GM23248 (cell line): ENCODE measurements at regions not wholly inside any gene's neighbourhood (a gene's known extent, or its start where the extent isn't known, plus 50 kb on each side); places are given as distances from the start of the nearest gene placed in this dataset.
A peak's percentile ranks its signal among the peaks of the same experiment; 100 is the strongest.

ENCODE experiments used
- DNase-seq: peaks from one replicate; pipeline ENCODE4 v3.0.0-alpha.2; 2015
- H2AFZ ChIP-seq: fragments of 200-600 bp; sonication (generic); 2 replicates; pipeline ENCODE4 v1.6.1; 2016; ENCODE audit warnings: antibody characterized with exemption
- H3F3A ChIP-seq: fragments of 200-600 bp; sonication (generic); 2 replicates; pipeline ENCODE4 v1.6.1; 2016; ENCODE audit warnings: mild to moderate bottlenecking, antibody characterized with exemption, mixed run types; ENCODE audit not compliant: insufficient read depth
- H3K27ac ChIP-seq: fragments of 200-600 bp; sonication (generic); 2 replicates; pipeline ENCODE4 v1.5.1; 2016; ENCODE audit warnings: mild to moderate bottlenecking
- H3K27me3 ChIP-seq: fragments of 200-600 bp; sonication (generic); replicated peaks from 2 replicates; pipeline ENCODE4 v1.6.1; 2016; ENCODE audit warnings: mild to moderate bottlenecking; ENCODE audit not compliant: insufficient read depth
- H3K36me3 ChIP-seq: fragments of 200-600 bp; sonication (generic); 2 replicates; pipeline ENCODE4 v1.6.1; 2016; ENCODE audit warnings: low read depth, mild to moderate bottlenecking
- H3K4me1 ChIP-seq: fragments of 200-600 bp; sonication (generic); 2 replicates; pipeline ENCODE4 v1.6.1; 2016; ENCODE audit warnings: mild to moderate bottlenecking; ENCODE audit not compliant: insufficient read depth
- H3K4me2 ChIP-seq: fragments of 200-600 bp; sonication (generic); one replicate; pipeline ENCODE4 v1.6.1; 2016; ENCODE audit warnings: mild to moderate bottlenecking; ENCODE audit not compliant: unreplicated experiment
- H3K4me3 ChIP-seq: fragments of 200-600 bp; sonication (generic); 2 replicates; pipeline ENCODE4 v1.5.1; 2016; ENCODE audit warnings: mild to moderate bottlenecking
- H3K79me2 ChIP-seq: fragments of 200-600 bp; sonication (generic); 2 replicates; pipeline ENCODE4 v1.6.1; 2016; ENCODE audit warnings: mild to moderate bottlenecking; ENCODE audit not compliant: insufficient read depth
- H3K9ac ChIP-seq: fragments of 200-600 bp; sonication (generic); 2 replicates; pipeline ENCODE4 v1.6.1; 2016; ENCODE audit warnings: mild to moderate bottlenecking
- H3K9me2 ChIP-seq: fragments of 200-600 bp; sonication (generic); 2 replicates; pipeline ENCODE4 v1.6.1; 2016; ENCODE audit warnings: mixed run types, mild to moderate bottlenecking, moderate library complexity; ENCODE audit not compliant: insufficient read depth
- H3K9me3 ChIP-seq: fragments of 200-600 bp; sonication (generic); one replicate; pipeline ENCODE4 v1.6.1; 2017; ENCODE audit warnings: low read depth
- H4K20me1 ChIP-seq: fragments of 200-600 bp; sonication (generic); 2 replicates; pipeline ENCODE4 v1.6.0; 2016; ENCODE audit not compliant: insufficient read depth
- EZH2 ChIP-seq: fragments of 200-600 bp; sonication (generic); IDR thresholded peaks from 2 replicates; pipeline ENCODE4 v1.6.1; 2018; ENCODE audit warnings: antibody characterized with exemption, mild to moderate bottlenecking; ENCODE audit not compliant: insufficient read depth, poor library complexity, severe bottlenecking
- EZH2phosphoT487 ChIP-seq: fragments of 200-600 bp; sonication (generic); IDR thresholded peaks from 2 replicates; pipeline ENCODE4 v1.6.1; 2018; ENCODE audit warnings: antibody characterized with exemption, moderate library complexity, mild to moderate bottlenecking, low read depth; ENCODE audit not compliant: insufficient read depth
- WGBS, 2 experiments: methylation state at CpG; one replicate each; pipeline ENCODE4 v1.1.6; 2015 to 2017; ENCODE audit warnings: low lambda C conversion rate in 2 of 2, low coverage in 1 of 2; ENCODE audit errors: missing lambda C conversion rate in 2 of 2; 5-methylcytosine and 5-hydroxymethylcytosine counted together
- in situ Hi-C: fragments of 300-500 bp; cut with MboI; formaldehyde crosslinking; loops from 2 replicates; pipeline ENCODE4 v1.15.0; 2020

DNA sequence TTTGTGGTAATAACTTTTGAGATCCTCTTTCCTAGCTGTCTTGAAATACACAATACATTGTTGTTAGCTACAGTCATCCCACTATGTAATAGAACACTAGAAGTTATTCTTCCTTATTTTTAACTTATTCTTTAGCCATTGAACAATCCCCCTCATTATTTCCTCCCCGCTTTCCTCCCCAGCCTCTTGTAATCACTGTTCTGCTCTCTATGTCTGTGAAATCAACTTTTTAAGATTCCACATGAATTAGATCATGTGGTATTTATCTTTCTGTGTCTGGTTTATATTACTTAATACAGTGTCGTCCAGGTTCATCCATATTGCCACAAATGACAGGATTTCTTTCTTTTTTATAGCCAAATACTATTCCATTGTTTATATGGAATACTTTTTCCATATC lies 72.9 kb downstream of the SLC10A2 start:
- no peak overlapping the region for H3K27ac ChIP-seq
- no peaks in the 10 kb centered on the region for H3K27me3 ChIP-seq
- H2AFZ ChIP-seq: no peak overlapping the region
- no peak overlapping the region for H3K4me3 ChIP-seq
- TF ChIP-seq EZH2 (no peak), EZH2phosphoT487 (no peak)
- H3K4me2 ChIP-seq: no peak overlapping the region
- DNase-seq: no peak
- no peaks in the 10 kb centered on the region for H3K79me2 ChIP-seq
- no peaks in the 10 kb centered on the region for H3K9me2 ChIP-seq
- 0 to 4% methylated on average over 2 of the region's 2 CpGs for WGBS, 2 experiments
- no peaks in the 10 kb centered on the region for H3K36me3 ChIP-seq
- H3F3A ChIP-seq: no peaks in the 10 kb centered on the region
- no peaks in the 10 kb centered on the region for H4K20me1 ChIP-seq
- no peak overlapping the region for H3K9ac ChIP-seq
- no peaks in the 10 kb centered on the region for H3K9me3 ChIP-seq
- in situ Hi-C loops: no loop called here
- H3K4me1 ChIP-seq: no peaks in the 10 kb centered on the region

DNA sequence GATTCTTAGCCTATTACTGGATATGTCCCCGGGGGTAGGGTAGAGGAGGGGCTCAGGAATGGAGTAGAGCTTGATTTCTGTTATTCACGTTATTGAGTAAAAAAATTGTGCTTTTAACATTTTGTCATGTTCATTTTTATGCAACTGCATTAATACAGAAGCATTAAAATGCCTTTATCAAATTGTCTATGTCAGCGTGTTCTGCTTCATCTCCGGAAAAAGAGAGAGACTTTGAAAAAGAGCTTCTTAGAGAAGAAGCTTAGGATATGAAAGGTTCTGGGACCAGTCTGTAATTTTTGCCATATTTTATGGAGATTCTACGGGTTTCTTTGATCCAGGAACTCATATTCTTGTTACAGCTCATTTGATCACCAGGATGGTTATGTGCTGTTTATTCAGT lies 82.0 kb downstream of the SLC10A2 start:
- in situ Hi-C loops: no loop called here
- H3F3A ChIP-seq: no peaks in the 10 kb centered on the region
- DNase-seq: no peak
- no peak overlapping the region for H3K4me3 ChIP-seq
- no peaks in the 10 kb centered on the region for H3K4me1 ChIP-seq
- TF ChIP-seq EZH2phosphoT487 (no peak), EZH2 (no peak)
- H3K36me3 ChIP-seq: no peaks in the 10 kb centered on the region
- H2AFZ ChIP-seq: no peak overlapping the region
- H3K27me3 ChIP-seq: no peaks in the 10 kb centered on the region
- WGBS, 2 experiments: 20 to 25% methylated on average over 5 of the region's 5 CpGs
- no peak overlapping the region for H3K9ac ChIP-seq
- no peaks in the 10 kb centered on the region for H3K9me3 ChIP-seq
- no peaks in the 10 kb centered on the region for H3K79me2 ChIP-seq
- H4K20me1 ChIP-seq: no peaks in the 10 kb centered on the region
- H3K9me2 ChIP-seq: no peaks in the 10 kb centered on the region
- H3K4me2 ChIP-seq: no peak overlapping the region
- H3K27ac ChIP-seq: no peak overlapping the region

DNA sequence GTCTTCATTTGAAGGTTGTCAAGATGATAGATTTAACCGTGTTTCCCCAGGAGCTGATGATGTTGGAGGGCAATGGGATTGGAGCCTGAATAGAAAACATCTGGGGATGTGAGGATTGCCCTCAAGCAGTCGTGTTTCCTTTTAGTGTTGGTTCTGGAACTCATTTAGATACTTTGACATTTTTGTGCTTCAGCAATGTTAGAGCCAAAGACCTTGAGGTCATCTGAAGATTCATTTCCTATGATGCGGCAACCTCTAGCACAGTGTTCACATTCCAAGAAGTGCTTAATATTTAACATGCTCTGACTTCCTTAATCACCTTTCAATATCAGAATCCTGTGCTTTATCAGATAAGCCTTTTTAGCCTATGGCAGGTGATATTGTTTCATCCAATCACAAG lies 82.7 kb downstream of the SLC10A2 start:
- no peaks in the 10 kb centered on the region for H3K9me2 ChIP-seq
- H3K9ac ChIP-seq: no peak overlapping the region
- H3K9me3 ChIP-seq: no peaks in the 10 kb centered on the region
- DNase-seq: peak; percentile 12
- no peak overlapping the region for H2AFZ ChIP-seq
- no peak overlapping the region for H3K27ac ChIP-seq
- H3K79me2 ChIP-seq: no peaks in the 10 kb centered on the region
- H3K4me3 ChIP-seq: no peak overlapping the region
- TF ChIP-seq EZH2phosphoT487 (no peak), EZH2 (no peak)
- H3K27me3 ChIP-seq: no peaks in the 10 kb centered on the region
- no peak overlapping the region for H3K4me2 ChIP-seq
- H3K4me1 ChIP-seq: no peaks in the 10 kb centered on the region
- H4K20me1 ChIP-seq: no peaks in the 10 kb centered on the region
- H3K36me3 ChIP-seq: no peaks in the 10 kb centered on the region
- no peaks in the 10 kb centered on the region for H3F3A ChIP-seq
- in situ Hi-C loops: no loop called here
- 5% methylated on average over 3 of the region's 3 CpGs for WGBS, 2 experiments

DNA sequence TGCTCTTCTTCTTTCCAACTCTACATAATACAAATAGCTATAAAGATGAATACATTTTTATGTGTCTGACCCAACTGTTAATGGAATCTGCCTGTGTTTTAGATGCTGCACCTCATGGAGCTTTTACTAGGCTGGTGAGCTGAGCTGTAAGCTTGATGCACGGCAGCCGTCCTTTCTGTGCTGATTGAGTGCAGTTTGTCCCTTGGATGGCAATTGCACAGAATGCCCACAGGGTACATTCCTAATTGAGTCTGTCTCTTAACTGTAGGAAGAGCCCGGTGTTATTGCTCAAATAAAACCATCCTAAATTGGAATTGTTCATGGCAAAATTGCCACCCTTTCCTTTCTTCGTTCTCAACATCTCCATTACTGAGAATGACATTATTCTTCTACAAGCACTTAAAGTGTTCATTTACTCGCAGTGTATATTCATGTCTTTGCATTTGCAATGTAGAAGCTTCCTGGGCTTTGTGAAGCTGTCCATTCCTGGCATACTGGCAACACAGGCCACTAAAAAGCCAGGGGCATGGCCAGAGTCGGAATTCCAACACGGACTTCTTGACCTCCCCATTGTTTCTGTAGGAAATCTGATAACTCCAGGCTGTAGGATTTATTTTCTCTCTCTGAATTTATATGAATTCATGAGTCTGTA lies 85.8 kb downstream of the SLC10A2 start:
- 15 to 17% methylated on average over 7 of the region's 7 CpGs for WGBS, 2 experiments

More for the DNA sequence above, 85.8 kb downstream of the SLC10A2 start:
- H3K27me3 ChIP-seq: no peaks in the 10 kb centered on the region
- no peaks in the 10 kb centered on the region for H3F3A ChIP-seq
- no peak overlapping the region for H3K27ac ChIP-seq
- no peak overlapping the region for H2AFZ ChIP-seq
- H3K36me3 ChIP-seq: no peaks in the 10 kb centered on the region
- no peak overlapping the region for H3K9ac ChIP-seq
- H3K9me3 ChIP-seq: no peaks in the 10 kb centered on the region
- no peak for TF ChIP-seq EZH2phosphoT487
- no peak for TF ChIP-seq EZH2
- no peak overlapping the region for H3K4me3 ChIP-seq
- DNase-seq: no peak
- no peaks in the 10 kb centered on the region for H4K20me1 ChIP-seq
- in situ Hi-C loops: no loop called here
- H3K79me2 ChIP-seq: no peaks in the 10 kb centered on the region
- H3K9me2 ChIP-seq: no peaks in the 10 kb centered on the region
- no peak overlapping the region for H3K4me2 ChIP-seq
- no peaks in the 10 kb centered on the region for H3K4me1 ChIP-seq
